ENCODE measurements at regions not wholly inside any gene's neighbourhood (a gene's known extent, or its start where the extent isn't known, plus 50 kb on each side); places are given as distances from the start of the nearest gene placed in this dataset.

- TF ChIP-seq CTCF (IDR thresholded peaks at IDR 0.05) (no peak), POLR2A (IDR thresholded peaks at IDR 0.05) (no peak)
Measured at GRCh38 chr12:118737985-118738540, 243.3 kb upstream of the SRRM4 start.
